H9 (cell line): ENCODE measurements at regions not wholly inside any gene's neighbourhood (a gene's known extent, or its start where the extent isn't known, plus 50 kb on each side); places are given as distances from the start of the nearest gene placed in this dataset.

Source experiments
- DNase-seq: peaks from one replicate; pipeline ENCODE4 v3.0.0-alpha.2; 2017
- H2AFZ ChIP-seq: one replicate; pipeline ENCODE4 v1.6.1; 2013; ENCODE audit warnings: mild to moderate bottlenecking, low read length, control low read depth, moderate library complexity
- H2AK5ac ChIP-seq: 2 replicates; pipeline ENCODE4 v1.6.1; 2013; ENCODE audit warnings: low read length, control low read depth, mixed read lengths; ENCODE audit not compliant: insufficient read length
- H2BK120ac ChIP-seq: one replicate; pipeline ENCODE4 v1.6.1; 2013; ENCODE audit warnings: low read depth, mild to moderate bottlenecking, low read length, control low read depth, inconsistent platforms; ENCODE audit not compliant: poor library complexity, severe bottlenecking
- H2BK12ac ChIP-seq: 2 replicates; pipeline ENCODE4 v1.6.1; 2013; ENCODE audit warnings: low read length, control low read depth, mixed read lengths, low read depth; ENCODE audit not compliant: insufficient read length
- H2BK15ac ChIP-seq: 2 replicates; pipeline ENCODE4 v1.6.1; 2013; ENCODE audit warnings: low read depth, low read length, control low read depth
- H2BK20ac ChIP-seq: one replicate; pipeline ENCODE4 v1.6.1; 2013; ENCODE audit warnings: low read depth, mild to moderate bottlenecking, low read length, control low read depth, inconsistent platforms; ENCODE audit not compliant: poor library complexity, severe bottlenecking
- H2BK5ac ChIP-seq: 2 replicates; pipeline ENCODE4 v1.6.1; 2013; ENCODE audit warnings: low read length, control low read depth, mixed read lengths; ENCODE audit not compliant: insufficient read length
- H3K14ac ChIP-seq: 2 replicates; pipeline ENCODE4 v1.6.1; 2013; ENCODE audit warnings: low read length, control low read depth; ENCODE audit not compliant: insufficient read depth
- H3K18ac ChIP-seq: 2 replicates; pipeline ENCODE4 v1.6.1; 2013; ENCODE audit warnings: low read depth, mild to moderate bottlenecking, mixed read lengths, low read length, control low read depth; ENCODE audit not compliant: insufficient read length
- H3K23ac ChIP-seq: 2 replicates; pipeline ENCODE4 v1.6.1; 2013; ENCODE audit warnings: low read length, control low read depth, mixed read lengths, low read depth; ENCODE audit not compliant: insufficient read length
- H3K23me2 ChIP-seq: 2 replicates; pipeline ENCODE4 v1.6.1; 2013; ENCODE audit warnings: low read depth, mild to moderate bottlenecking, mixed read lengths, low read length, control low read depth; ENCODE audit not compliant: insufficient read length, poor library complexity, severe bottlenecking
- H3K27ac ChIP-seq: 2 replicates; pipeline ENCODE4 v1.5.1; 2013; ENCODE audit warnings: low read length, control low read depth, mixed read lengths, low read depth; ENCODE audit not compliant: insufficient read length
- H3K27me3 ChIP-seq: 2 replicates; pipeline ENCODE4 v1.6.1; 2013; ENCODE audit warnings: low read length, control low read depth, inconsistent platforms; ENCODE audit not compliant: insufficient read depth
- H3K4ac ChIP-seq: 2 replicates; pipeline ENCODE4 v1.6.1; 2013; ENCODE audit warnings: low read depth, mild to moderate bottlenecking, control low read depth, inconsistent platforms, low read length, moderate library complexity
- H3K4me1 ChIP-seq: 2 replicates; pipeline ENCODE4 v1.6.1; 2013; ENCODE audit warnings: low read length, control low read depth, inconsistent platforms; ENCODE audit not compliant: insufficient read depth
- H3K4me2 ChIP-seq: 2 replicates; pipeline ENCODE4 v1.6.1; 2013; ENCODE audit warnings: low read length, control low read depth, mixed read lengths; ENCODE audit not compliant: insufficient read length, insufficient read depth
- H3K56ac ChIP-seq: 2 replicates; pipeline ENCODE4 v1.6.1; 2013; ENCODE audit warnings: low read depth, mild to moderate bottlenecking, mixed read lengths, low read length, control low read depth; ENCODE audit not compliant: insufficient read length
- H3K79me1 ChIP-seq: 2 replicates; pipeline ENCODE4 v1.6.1; 2013; ENCODE audit warnings: low read depth, mild to moderate bottlenecking, moderate library complexity, low read length, control low read depth, inconsistent platforms; ENCODE audit not compliant: insufficient read depth, poor library complexity, severe bottlenecking
- H3K79me2 ChIP-seq: 2 replicates; pipeline ENCODE4 v1.6.1; 2013; ENCODE audit warnings: low read length, control low read depth, inconsistent platforms; ENCODE audit not compliant: insufficient read depth
- H3K9ac ChIP-seq: 2 replicates; pipeline ENCODE4 v1.6.1; 2013; ENCODE audit warnings: low read length, control low read depth, mixed read lengths; ENCODE audit not compliant: insufficient read length; ENCODE audit errors: extremely low read depth
- H3K9me3 ChIP-seq: one replicate; pipeline ENCODE4 v1.6.1; 2013; ENCODE audit warnings: low read depth, low read length, inconsistent platforms; ENCODE audit not compliant: control insufficient read depth
- H3T11ph ChIP-seq: one replicate; pipeline ENCODE4 v1.6.1; 2013; ENCODE audit warnings: mild to moderate bottlenecking, low read length, control low read depth, inconsistent platforms
- H4K20me1 ChIP-seq: one replicate; pipeline ENCODE4 v1.6.1; 2013; ENCODE audit not compliant: control insufficient read depth, insufficient read length, insufficient read depth
- H4K5ac ChIP-seq: 2 replicates; pipeline ENCODE4 v1.6.1; 2013; ENCODE audit warnings: low read depth, mild to moderate bottlenecking, mixed read lengths, low read length, control low read depth; ENCODE audit not compliant: insufficient read length
- H4K8ac ChIP-seq: replicated peaks from 2 replicates; pipeline ENCODE4 v1.6.1; 2013; ENCODE audit warnings: low read length, control low read depth, mixed read lengths, low read depth; ENCODE audit not compliant: insufficient read length
- H4K91ac ChIP-seq: 2 replicates; pipeline ENCODE4 v1.6.1; 2013; ENCODE audit warnings: low read depth, mild to moderate bottlenecking, moderate library complexity, mixed read lengths, low read length, control low read depth; ENCODE audit not compliant: insufficient read length
- H3K27ac Mint-ChIP-seq, 3 experiments: 2 replicates in 2 of 3; 3 replicates in 1 of 3; pipeline ENCODE4 v1.8.0; 2020 to 2021; ENCODE audit warnings: mixed read lengths in 3 of 3, mild to moderate bottlenecking in 1 of 3, moderate library complexity in 1 of 3
- H3K27me3 Mint-ChIP-seq: 2 replicates; pipeline ENCODE4 v1.8.0; 2021; ENCODE audit warnings: low read depth, mild to moderate bottlenecking, moderate library complexity, mixed read lengths
- H3K36me3 Mint-ChIP-seq, 3 experiments: 2 replicates in 2 of 3; 3 replicates in 1 of 3; pipeline ENCODE4 v1.8.0; 2020 to 2021; ENCODE audit warnings: low read depth in 3 of 3, mixed read lengths in 3 of 3; ENCODE audit not compliant: insufficient read depth in 1 of 3
- H3K4me1 Mint-ChIP-seq, 2 experiments: 2 replicates each; pipeline ENCODE4 v1.8.0; 2020; ENCODE audit warnings: mixed read lengths in 2 of 2
- H3K4me3 Mint-ChIP-seq, 2 experiments: 2 replicates in 1 of 2; 3 replicates in 1 of 2; pipeline ENCODE4 v1.8.0; 2020 to 2021; ENCODE audit warnings: mild to moderate bottlenecking in 2 of 2, mixed read lengths in 2 of 2, moderate library complexity in 1 of 2
- H3K9me3 Mint-ChIP-seq, 2 experiments: 2 replicates in 1 of 2; 3 replicates in 1 of 2; pipeline ENCODE4 v1.8.0; 2020; ENCODE audit warnings: mild to moderate bottlenecking in 2 of 2, mixed read lengths in 2 of 2, moderate library complexity in 1 of 2
- TF ChIP-seq, protein P1 (sequence below): fragments of 200-600 bp; sonication (generic); conservative IDR thresholded peaks from 3 replicates; pipeline ENCODE4 v1.8.0; 2021; ENCODE audit warnings: antibody characterized with exemption, mild to moderate bottlenecking

DNA sequence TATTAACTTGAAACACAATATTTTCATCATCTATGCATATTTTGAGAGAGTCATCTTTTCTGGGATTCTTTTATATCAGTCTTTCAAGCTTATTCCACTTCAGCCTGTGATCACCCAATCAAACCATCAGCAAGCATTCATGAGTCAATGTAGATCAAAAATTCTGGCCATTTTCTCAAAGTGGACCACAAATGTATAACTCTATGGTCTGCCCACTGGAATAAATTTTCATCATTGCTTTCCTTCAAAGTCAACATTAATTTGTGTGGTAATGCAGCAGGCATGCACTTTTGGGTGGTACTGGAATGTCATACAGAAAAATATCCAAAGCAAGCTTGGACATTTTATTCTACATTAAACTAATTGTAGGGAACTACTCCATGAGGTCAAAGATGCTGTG, 1013.0 kb downstream of the STIM2 start:
- H3K27me3 Mint-ChIP-seq, result no peaks in the 10 kb centered on the region
- no peak overlapping the region for H3K4me2 ChIP-seq
- H3K36me3 Mint-ChIP-seq, result no peaks in the 10 kb centered on the region; a peak in 1 of 7 replicates
- H4K5ac ChIP-seq, result no peak overlapping the region
- H3K18ac ChIP-seq, result no peak overlapping the region
- H3T11ph ChIP-seq, result no peak overlapping the region
- H2BK12ac ChIP-seq, result no peak overlapping the region
- H3K9ac ChIP-seq, result no peak overlapping the region
- TF ChIP-seq, protein P1, sequence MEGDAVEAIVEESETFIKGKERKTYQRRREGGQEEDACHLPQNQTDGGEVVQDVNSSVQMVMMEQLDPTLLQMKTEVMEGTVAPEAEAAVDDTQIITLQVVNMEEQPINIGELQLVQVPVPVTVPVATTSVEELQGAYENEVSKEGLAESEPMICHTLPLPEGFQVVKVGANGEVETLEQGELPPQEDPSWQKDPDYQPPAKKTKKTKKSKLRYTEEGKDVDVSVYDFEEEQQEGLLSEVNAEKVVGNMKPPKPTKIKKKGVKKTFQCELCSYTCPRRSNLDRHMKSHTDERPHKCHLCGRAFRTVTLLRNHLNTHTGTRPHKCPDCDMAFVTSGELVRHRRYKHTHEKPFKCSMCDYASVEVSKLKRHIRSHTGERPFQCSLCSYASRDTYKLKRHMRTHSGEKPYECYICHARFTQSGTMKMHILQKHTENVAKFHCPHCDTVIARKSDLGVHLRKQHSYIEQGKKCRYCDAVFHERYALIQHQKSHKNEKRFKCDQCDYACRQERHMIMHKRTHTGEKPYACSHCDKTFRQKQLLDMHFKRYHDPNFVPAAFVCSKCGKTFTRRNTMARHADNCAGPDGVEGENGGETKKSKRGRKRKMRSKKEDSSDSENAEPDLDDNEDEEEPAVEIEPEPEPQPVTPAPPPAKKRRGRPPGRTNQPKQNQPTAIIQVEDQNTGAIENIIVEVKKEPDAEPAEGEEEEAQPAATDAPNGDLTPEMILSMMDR, result no peak
- no peak overlapping the region for H2BK120ac ChIP-seq
- no peak overlapping the region for H2BK20ac ChIP-seq
- H2BK15ac ChIP-seq, result no peak overlapping the region
- H3K27ac ChIP-seq, result no peak overlapping the region
- no peak overlapping the region for H3K27ac Mint-ChIP-seq
- no peaks in the 10 kb centered on the region for H3K79me2 ChIP-seq
- H3K79me1 ChIP-seq, result no peaks in the 10 kb centered on the region
- no peaks in the 10 kb centered on the region for H3K9me3 ChIP-seq
- H2AK5ac ChIP-seq, result no peak overlapping the region
- H3K4me1 Mint-ChIP-seq, result no peaks in the 10 kb centered on the region
- H4K8ac ChIP-seq, result no peak overlapping the region
- H2AFZ ChIP-seq, result no peak overlapping the region
- peaks cover 0 to under 1% of the 10 kb centered on the region in 2 experiments; a peak in 1 of 5 replicates for H3K9me3 Mint-ChIP-seq
- H2BK5ac ChIP-seq, result no peak overlapping the region
- DNase-seq, result no peak
- H3K4me3 Mint-ChIP-seq, result no peak overlapping the region
- H3K4me1 ChIP-seq, result no peaks in the 10 kb centered on the region
- H3K14ac ChIP-seq, result no peak overlapping the region
- H3K4ac ChIP-seq, result no peak overlapping the region
- H3K23ac ChIP-seq, result no peak overlapping the region
- H3K56ac ChIP-seq, result no peak overlapping the region
- no peak overlapping the region for H4K91ac ChIP-seq
- no peaks in the 10 kb centered on the region for H3K27me3 ChIP-seq
- H4K20me1 ChIP-seq, result no peaks in the 10 kb centered on the region
- no peaks in the 10 kb centered on the region for H3K23me2 ChIP-seq
